ENCODE measurements at regions not wholly inside any gene's neighbourhood (a gene's known extent, or its start where the extent isn't known, plus 50 kb on each side); places are given as distances from the start of the nearest gene placed in this dataset.

GRCh38 chr1:193707271-193708021 is 521.0 kb upstream of the B3GALT2 start:
- no TSS peak for BruUV-seq (replicated peaks)
- Histone ChIP-seq H3K9me3 (replicated peaks; ENCODE audit: control insufficient read depth, insufficient read depth, low read length) (no peaks in the 10 kb centered on the region), H3K4me1 (ENCODE audit: control insufficient read depth, extremely low read depth, insufficient read depth, low read length) (no peaks in the 10 kb centered on the region), H3K27me3 (ENCODE audit: control insufficient read depth in 2 of 2, insufficient read depth in 2 of 2, low read length in 2 of 2) (no peaks in the 10 kb centered on the region), H3K27ac (ENCODE audit: insufficient read depth, low read depth, low read length) (no peak overlapping the region), H2AFZ (ENCODE audit: low read depth, low read length) (no peak overlapping the region), H3K36me3 (ENCODE audit: control insufficient read depth in 2 of 2, extremely low read depth in 1 of 2, insufficient read depth in 2 of 2, low read length in 2 of 2) (no peaks in the 10 kb centered on the region), H3K4me2 (ENCODE audit: insufficient read depth, low read length) (no peak overlapping the region), H4K20me1 (replicated peaks; ENCODE audit: control insufficient read depth, extremely low read depth, insufficient read depth, low read length) (no peaks in the 10 kb centered on the region), H3K9me1 (replicated peaks; ENCODE audit: control insufficient read depth, extremely low read depth, insufficient read depth, low read length) (no peaks in the 10 kb centered on the region), H3K79me2 (ENCODE audit: control insufficient read depth, insufficient read depth, low read length) (no peaks in the 10 kb centered on the region), H3K9ac (replicated peaks; ENCODE audit: extremely low read depth, insufficient read depth, low read length) (no peak overlapping the region), H3K4me3 (replicated peaks in 1 of 3; ENCODE audit: insufficient read depth in 1 of 3, low read depth in 1 of 3, low read length in 3 of 3) (no peak overlapping the region)
- ChIA-PET POLR2A (no interaction called here), CTCF (interaction anchor here (0.9 to 2.2 kb wide), 4 partner anchors 9 to 290 kb away, joined by 3 to 6 read pairs (median 4); no protein-coding TSS in a partner anchor)
- no peak for TF ChIP-seq EZH2 (IDR thresholded peaks at IDR 0.05; ENCODE audit: borderline replicate concordance, low read depth, low read length, severe bottlenecking)
- TF ChIP-seq CTCF (IDR thresholded peaks at IDR 0.05; ENCODE audit: extremely low read depth in 1 of 2, insufficient read depth in 1 of 2, low read depth in 1 of 2, low read length in 2 of 2): no peak
- TF ChIP-seq FOS (IDR thresholded peaks at IDR 0.05; ENCODE audit: borderline replicate concordance, insufficient read depth, low read length): peak; percentile 7
- TF ChIP-seq MYC (IDR thresholded peaks at IDR 0.05; ENCODE audit: low read depth, low read length): no peak
- TF ChIP-seq MAX (IDR thresholded peaks at IDR 0.05; ENCODE audit: insufficient read depth, insufficient read length): no peak
- TF ChIP-seq POLR2A (IDR thresholded peaks at IDR 0.05; ENCODE audit: low read depth, low read length): no peak
- FAIRE-seq (no peak), DNase-seq (ENCODE audit: low read depth, low spot score) (peak; percentile 13)
- intact Hi-C loops (cut with micrococcal nuclease): no loop called here
- dilution Hi-C loops (cut with MboI; ENCODE audit: extremely low pct_ligation_motif_present, low sequenced_read_pairs): no loop called here
